ENCODE measurements at regions not wholly inside any gene's neighbourhood (a gene's known extent, or its start where the extent isn't known, plus 50 kb on each side); places are given as distances from the start of the nearest gene placed in this dataset.
"Not testable (repeated sequence)": the region's sequence is repeated elsewhere in the genome, so short reads cannot be mapped to it uniquely, and the experiment has no call there.

DNA sequence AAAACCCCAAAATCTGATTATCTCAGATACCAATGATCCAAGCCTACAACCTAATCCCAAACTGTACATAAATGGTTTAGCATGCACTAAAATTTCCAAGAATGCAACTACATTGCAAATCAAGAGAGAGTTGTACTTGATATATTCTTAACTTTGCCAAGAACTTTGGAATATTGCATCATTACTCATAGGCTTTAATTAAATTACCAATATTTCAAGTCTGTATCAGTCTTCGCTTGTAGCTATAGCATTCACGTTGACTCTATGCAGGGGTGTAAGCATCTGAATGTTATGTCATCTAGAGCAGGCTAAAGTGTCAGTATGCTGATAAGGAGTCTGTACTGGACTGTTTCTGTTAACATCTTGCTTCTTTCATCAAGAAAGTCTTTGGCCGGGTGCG, 56.3 kb downstream of the FOXI3 start:
- 91 to 92% methylated on average over 4 of the region's 4 CpGs for WGBS, 2 donors
- Histone ChIP-seq H3K27ac (no peak overlapping the region), H3K36me3 (no peaks in the 10 kb centered on the region), H3K4me3 (no peak overlapping the region), H3K4me1 (no peaks in the 10 kb centered on the region), H3K9me3 (no peaks in the 10 kb centered on the region), H3K27me3 (no peaks in the 10 kb centered on the region)
- TF ChIP-seq POLR2A (IDR thresholded peaks at IDR 0.05) (no peak), EP300 (IDR thresholded peaks at IDR 0.05) (no peak)
- TF ChIP-seq, protein P1, sequence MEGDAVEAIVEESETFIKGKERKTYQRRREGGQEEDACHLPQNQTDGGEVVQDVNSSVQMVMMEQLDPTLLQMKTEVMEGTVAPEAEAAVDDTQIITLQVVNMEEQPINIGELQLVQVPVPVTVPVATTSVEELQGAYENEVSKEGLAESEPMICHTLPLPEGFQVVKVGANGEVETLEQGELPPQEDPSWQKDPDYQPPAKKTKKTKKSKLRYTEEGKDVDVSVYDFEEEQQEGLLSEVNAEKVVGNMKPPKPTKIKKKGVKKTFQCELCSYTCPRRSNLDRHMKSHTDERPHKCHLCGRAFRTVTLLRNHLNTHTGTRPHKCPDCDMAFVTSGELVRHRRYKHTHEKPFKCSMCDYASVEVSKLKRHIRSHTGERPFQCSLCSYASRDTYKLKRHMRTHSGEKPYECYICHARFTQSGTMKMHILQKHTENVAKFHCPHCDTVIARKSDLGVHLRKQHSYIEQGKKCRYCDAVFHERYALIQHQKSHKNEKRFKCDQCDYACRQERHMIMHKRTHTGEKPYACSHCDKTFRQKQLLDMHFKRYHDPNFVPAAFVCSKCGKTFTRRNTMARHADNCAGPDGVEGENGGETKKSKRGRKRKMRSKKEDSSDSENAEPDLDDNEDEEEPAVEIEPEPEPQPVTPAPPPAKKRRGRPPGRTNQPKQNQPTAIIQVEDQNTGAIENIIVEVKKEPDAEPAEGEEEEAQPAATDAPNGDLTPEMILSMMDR (IDR thresholded peaks at IDR 0.05), result no peak
- DNase-seq (ENCODE audit: low spot score in 2 of 2), result no peak

DNA sequence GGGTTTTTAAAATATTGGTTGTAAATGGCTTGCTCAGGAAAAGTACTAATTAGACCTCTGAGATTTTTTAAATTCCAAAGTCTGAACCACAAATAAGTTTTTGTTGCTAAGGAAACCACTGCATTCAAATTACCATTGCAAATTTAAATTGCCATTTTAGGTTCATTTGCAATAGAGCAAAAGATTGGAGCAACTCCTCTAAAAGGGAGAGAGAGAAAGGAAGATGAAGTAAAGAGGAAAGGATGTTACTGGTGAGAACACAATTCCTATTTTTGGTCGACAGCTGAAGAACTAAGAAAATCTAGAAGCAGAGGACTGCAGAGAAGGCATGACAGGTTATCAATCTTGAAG, 74.9 kb downstream of the FOXI3 start:
- Histone ChIP-seq H3K9me3 (peaks cover 0 to 10% (median 0%) of the 10 kb centered on the region in 4 donors), H3K27me3 (no peaks in the 10 kb centered on the region), H3K4me1 (no peaks in the 10 kb centered on the region), H3K27ac (no peak overlapping the region), H3K36me3 (no peaks in the 10 kb centered on the region), H3K4me3 (no peak overlapping the region)
- no peak for DNase-seq (ENCODE audit: low spot score in 2 of 2)
- 33 to 63% methylated on average over 1 of the region's 1 CpG for WGBS, 2 donors
- TF ChIP-seq EP300 (IDR thresholded peaks at IDR 0.05) (no peak), POLR2A (IDR thresholded peaks at IDR 0.05) (no peak)
- TF ChIP-seq, protein P1 (IDR thresholded peaks at IDR 0.05), result no peak

DNA sequence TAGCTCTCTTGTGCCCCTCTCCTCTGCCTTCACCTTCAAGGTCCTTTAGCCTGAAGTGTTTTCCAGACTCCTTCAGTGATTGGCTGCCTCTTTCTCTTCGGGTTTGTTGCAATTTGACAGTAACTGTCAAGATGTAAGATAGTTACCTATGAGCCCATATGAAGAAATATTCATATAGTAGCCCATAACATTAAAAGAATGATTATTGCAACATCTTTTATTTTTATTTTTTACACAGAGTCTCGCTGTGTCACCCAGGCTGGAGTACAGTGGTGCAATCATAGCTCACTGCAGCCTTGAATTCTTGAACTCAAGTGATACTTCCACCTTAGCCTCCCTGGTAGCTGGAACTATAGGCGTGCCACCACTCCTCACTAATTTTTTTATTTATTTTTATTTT, 80.5 kb downstream of the FOXI3 start:
- Histone ChIP-seq H3K9me3 (peaks cover 0 to 2% (median 0%) of the 10 kb centered on the region in 4 donors), H3K27ac (no peak overlapping the region), H3K36me3 (no peaks in the 10 kb centered on the region), H3K4me3 (no peak overlapping the region), H3K4me1 (no peaks in the 10 kb centered on the region), H3K27me3 (no peaks in the 10 kb centered on the region)
- no peak for TF ChIP-seq POLR2A (IDR thresholded peaks at IDR 0.05)
- no peak for TF ChIP-seq EP300 (IDR thresholded peaks at IDR 0.05)
- TF ChIP-seq, protein P1 (IDR thresholded peaks at IDR 0.05), result no peak
- DNase-seq (ENCODE audit: low spot score in 2 of 2), result no peak
- WGBS, 2 donors, result 81 to 82% methylated on average over 3 of the region's 3 CpGs

DNA sequence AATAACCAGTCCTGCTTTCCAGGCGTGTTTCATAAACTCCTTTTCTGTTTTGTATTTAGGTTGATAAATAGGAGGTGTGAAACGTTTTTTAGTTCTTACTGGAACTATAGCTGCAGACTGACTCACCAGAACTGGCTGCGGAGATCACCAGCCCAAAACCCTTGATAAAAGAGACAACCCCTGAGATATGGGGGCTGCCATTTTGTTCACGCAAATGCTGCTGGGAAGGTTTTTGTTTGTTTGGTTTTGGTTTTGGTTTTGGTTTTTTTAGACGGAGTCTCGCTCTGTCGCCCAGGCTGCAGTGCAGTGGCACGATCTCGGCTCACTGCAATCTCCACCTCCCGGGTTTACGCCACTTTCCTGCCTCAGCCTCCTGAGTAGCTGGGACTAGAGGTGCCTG, 87.1 kb downstream of the FOXI3 start:
- DNase-seq (ENCODE audit: low spot score in 2 of 2); H3K9me3 ChIP-seq; H3K27me3 ChIP-seq; H3K4me3 ChIP-seq; H3K36me3 ChIP-seq; H3K4me1 ChIP-seq; H3K27ac ChIP-seq: not testable (repeated sequence)
- 92 to 93% methylated on average over 11 of the region's 11 CpGs for WGBS, 2 donors

DNA sequence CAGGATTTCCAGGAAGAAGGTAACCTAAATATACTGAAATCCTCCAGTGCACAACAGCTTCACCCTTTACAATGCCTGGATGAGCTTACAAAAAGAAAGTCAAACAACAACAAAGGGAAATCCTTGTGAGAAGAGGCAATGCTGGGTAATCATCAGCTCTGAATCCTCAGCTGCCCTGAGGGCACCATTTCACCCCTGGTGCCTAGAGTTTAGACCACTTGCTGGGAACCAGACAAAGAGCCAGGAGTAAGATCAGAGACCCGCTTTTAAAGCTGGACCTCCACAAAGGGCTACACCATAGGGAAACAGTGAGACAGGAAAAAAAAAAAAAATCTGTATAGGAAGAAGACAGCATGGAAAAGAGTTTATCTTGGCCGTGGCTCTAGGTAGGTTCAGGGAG, 97.0 kb downstream of the FOXI3 start:
- WGBS, 2 donors, result 36 to 53% methylated on average over 2 of the region's 2 CpGs
- H3K9me3 ChIP-seq, result peaks cover 0 to 11% (median 0%) of the 10 kb centered on the region in 4 donors
- no peak for DNase-seq (ENCODE audit: low spot score in 2 of 2)

More for the DNA sequence above, 97.0 kb downstream of the FOXI3 start:
- Histone ChIP-seq H3K27ac (no peak overlapping the region), H3K4me1 (peaks cover 0 to 4% (median 0%) of the 10 kb centered on the region in 4 donors), H3K36me3 (no peaks in the 10 kb centered on the region), H3K4me3 (no peak overlapping the region), H3K27me3 (peaks cover 0 to 8% of the 10 kb centered on the region in 2 donors)
- TF ChIP-seq, protein P1 (IDR thresholded peaks at IDR 0.05), result no peak
- TF ChIP-seq POLR2A (IDR thresholded peaks at IDR 0.05) (no peak), EP300 (IDR thresholded peaks at IDR 0.05) (no peak)

Data from tibial nerve (tissue), 4 donors.